Upper lobe of right lung (tissue), 1 donor: ENCODE measurements at regions not wholly inside any gene's neighbourhood (a gene's known extent, or its start where the extent isn't known, plus 50 kb on each side); places are given as distances from the start of the nearest gene placed in this dataset.

Experiments
- ATAC-seq: fragments of 200-7000 bp; cut with Tn5 transposase; one replicate; pipeline ENCODE4 v1.9.1; 2020; ENCODE audit warnings: mild to moderate bottlenecking, moderate library complexity
- DNase-seq: peaks from one replicate; pipeline ENCODE4 v3.0.0-alpha.2; 2020
- H3K27ac ChIP-seq: fragments of 200-600 bp; one replicate; pipeline ENCODE4 v1.8.0; 2022
- H3K27me3 ChIP-seq: fragments of 200-600 bp; one replicate; pipeline ENCODE4 v1.8.0; 2022; ENCODE audit warnings: mild to moderate bottlenecking
- H3K36me3 ChIP-seq: fragments of 200-600 bp; one replicate; pipeline ENCODE4 v1.8.0; 2022
- H3K4me1 ChIP-seq: fragments of 200-600 bp; one replicate; pipeline ENCODE4 v1.8.0; 2022
- H3K4me3 ChIP-seq: fragments of 200-600 bp; one replicate; pipeline ENCODE4 v1.8.0; 2022; ENCODE audit warnings: mild to moderate bottlenecking
- H3K9me3 ChIP-seq: fragments of 200-600 bp; one replicate; pipeline ENCODE4 v1.8.0; 2022
- intact Hi-C: fragments of 100-400 bp; cut with DNase I; formaldehyde crosslinking; loops from one replicate; pipeline ENCODE4 v1.11.0; 2022
- TF ChIP-seq, protein P1 (sequence below): fragments of 200-600 bp; IDR thresholded peaks from one replicate; pipeline ENCODE4 v1.8.0; 2022; ENCODE audit warnings: antibody characterized with exemption
- donor health status: DM: no; HTN: yes; CAD: no; lungs with severe emphysema.

- Histone ChIP-seq H3K27ac (no peak overlapping the region), H3K4me3 (no peak overlapping the region), H3K9me3 (no peaks in the 10 kb centered on the region), H3K36me3 (no peaks in the 10 kb centered on the region), H3K27me3 (no peaks in the 10 kb centered on the region), H3K4me1 (no peaks in the 10 kb centered on the region)
- intact Hi-C loops: no loop called here
- DNase-seq (no peak), ATAC-seq (no peak)
- TF ChIP-seq, protein P1, sequence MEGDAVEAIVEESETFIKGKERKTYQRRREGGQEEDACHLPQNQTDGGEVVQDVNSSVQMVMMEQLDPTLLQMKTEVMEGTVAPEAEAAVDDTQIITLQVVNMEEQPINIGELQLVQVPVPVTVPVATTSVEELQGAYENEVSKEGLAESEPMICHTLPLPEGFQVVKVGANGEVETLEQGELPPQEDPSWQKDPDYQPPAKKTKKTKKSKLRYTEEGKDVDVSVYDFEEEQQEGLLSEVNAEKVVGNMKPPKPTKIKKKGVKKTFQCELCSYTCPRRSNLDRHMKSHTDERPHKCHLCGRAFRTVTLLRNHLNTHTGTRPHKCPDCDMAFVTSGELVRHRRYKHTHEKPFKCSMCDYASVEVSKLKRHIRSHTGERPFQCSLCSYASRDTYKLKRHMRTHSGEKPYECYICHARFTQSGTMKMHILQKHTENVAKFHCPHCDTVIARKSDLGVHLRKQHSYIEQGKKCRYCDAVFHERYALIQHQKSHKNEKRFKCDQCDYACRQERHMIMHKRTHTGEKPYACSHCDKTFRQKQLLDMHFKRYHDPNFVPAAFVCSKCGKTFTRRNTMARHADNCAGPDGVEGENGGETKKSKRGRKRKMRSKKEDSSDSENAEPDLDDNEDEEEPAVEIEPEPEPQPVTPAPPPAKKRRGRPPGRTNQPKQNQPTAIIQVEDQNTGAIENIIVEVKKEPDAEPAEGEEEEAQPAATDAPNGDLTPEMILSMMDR: no peak
These were observed 551.8 kb upstream of the ZNF608 start for GRCh38 chr5:125298258-125298657.

- H3K9me3 ChIP-seq: no peaks in the 10 kb centered on the region
- no peaks in the 10 kb centered on the region for H3K4me1 ChIP-seq
- no peak overlapping the region for H3K4me3 ChIP-seq
- no peaks in the 10 kb centered on the region for H3K27me3 ChIP-seq
- ATAC-seq (no peak), DNase-seq (no peak)
- intact Hi-C loops: no loop called here
- H3K27ac ChIP-seq: no peak overlapping the region
- H3K36me3 ChIP-seq: no peaks in the 10 kb centered on the region
- TF ChIP-seq, protein P1: no peak
These were observed 552.4 kb upstream of the ZNF608 start for GRCh38 chr5:125298746-125299379.

DNA sequence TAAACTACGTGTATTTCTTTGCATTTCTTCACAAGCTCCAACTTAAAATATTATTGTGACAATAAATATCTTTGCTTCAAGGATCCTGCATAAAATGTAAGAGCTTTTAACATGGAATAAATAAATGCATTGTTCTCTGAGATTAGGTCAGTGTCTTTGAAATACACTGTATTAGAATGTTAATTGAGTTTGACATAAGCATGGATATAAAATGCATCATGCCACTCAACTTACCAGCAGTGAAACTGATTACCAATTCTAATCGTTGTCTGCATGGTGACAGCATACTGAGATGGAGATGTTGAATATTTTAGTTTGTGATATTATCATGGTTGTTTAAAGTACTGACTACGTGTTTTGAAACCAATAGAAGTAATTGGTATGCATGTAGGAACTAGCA, 555.3 kb upstream of the ZNF608 start:
- no peak overlapping the region for H3K4me3 ChIP-seq
- H3K36me3 ChIP-seq: no peaks in the 10 kb centered on the region
- TF ChIP-seq, protein P1: no peak
- H3K27ac ChIP-seq: no peak overlapping the region
- intact Hi-C loops: no loop called here
- H3K4me1 ChIP-seq: no peaks in the 10 kb centered on the region
- ATAC-seq (no peak), DNase-seq (no peak)
- no peaks in the 10 kb centered on the region for H3K27me3 ChIP-seq
- H3K9me3 ChIP-seq: no peaks in the 10 kb centered on the region

DNA sequence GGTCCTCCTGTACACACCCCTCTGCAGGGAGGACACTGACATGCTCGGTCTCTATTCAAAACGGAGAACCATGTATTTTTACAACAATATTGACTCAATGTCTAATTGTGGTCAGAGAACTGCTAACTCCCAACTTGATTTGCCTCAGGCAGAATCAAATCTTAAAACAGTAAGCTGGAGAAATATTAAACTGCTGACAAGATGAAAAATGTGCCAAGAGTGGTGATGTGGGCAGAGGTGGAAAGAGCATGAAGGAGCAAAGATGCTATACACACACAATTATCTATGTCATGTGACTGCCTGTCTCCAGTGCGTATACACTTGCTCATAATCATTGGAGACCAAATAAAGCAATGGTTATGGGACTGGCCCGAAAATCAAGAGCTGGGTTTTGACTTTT, 556.1 kb upstream of the ZNF608 start:
- TF ChIP-seq, protein P1: no peak
- no peak overlapping the region for H3K27ac ChIP-seq
- ATAC-seq (no peak), DNase-seq (no peak)
- H3K27me3 ChIP-seq: no peaks in the 10 kb centered on the region
- no peaks in the 10 kb centered on the region for H3K9me3 ChIP-seq
- H3K4me1 ChIP-seq: no peaks in the 10 kb centered on the region
- no peak overlapping the region for H3K4me3 ChIP-seq
- H3K36me3 ChIP-seq: no peaks in the 10 kb centered on the region
- intact Hi-C loops: no loop called here

- no peak for ATAC-seq
- no peaks in the 10 kb centered on the region for H3K9me3 ChIP-seq
- no peaks in the 10 kb centered on the region for H3K27me3 ChIP-seq
These were observed 560.3 kb upstream of the ZNF608 start for GRCh38 chr5:125306741-125307140.

More at GRCh38 chr5:125306741-125307140, 560.3 kb upstream of the ZNF608 start:
- no peak for DNase-seq
- TF ChIP-seq, protein P1: no peak
- no peak overlapping the region for H3K4me3 ChIP-seq
- no peak overlapping the region for H3K27ac ChIP-seq
- H3K4me1 ChIP-seq: no peaks in the 10 kb centered on the region
- intact Hi-C loops: no loop called here
- H3K36me3 ChIP-seq: no peaks in the 10 kb centered on the region
